ENCODE measurements at regions not wholly inside any gene's neighbourhood (a gene's known extent, or its start where the extent isn't known, plus 50 kb on each side); places are given as distances from the start of the nearest gene placed in this dataset.

- H3K4me1 ChIP-seq (ENCODE audit: control insufficient read depth in 2 of 2, insufficient read depth in 2 of 2, low read length in 2 of 2) = no peaks in the 10 kb centered on the region
- H3K27me3 ChIP-seq (ENCODE audit: control insufficient read depth in 2 of 2, insufficient read depth in 2 of 2, low read length in 2 of 2) = no peaks in the 10 kb centered on the region
- DNase-seq = no peak
- H3K36me3 ChIP-seq (ENCODE audit: control insufficient read depth in 2 of 3, insufficient read depth in 3 of 3, low read length in 3 of 3) = no peaks in the 10 kb centered on the region
- Mint-ChIP-seq H3K27me3 (peaks cover 0 to 13% (median 0%) of the 10 kb centered on the region in 5 donors), H3K36me3 (no peaks in the 10 kb centered on the region), H3K4me1 (no peaks in the 10 kb centered on the region), H3K27ac (no peak overlapping the region), H3K9me3 (peaks cover 0 to 2% (median 0%) of the 10 kb centered on the region in 11 donors), H3K4me3 (no peak overlapping the region)
- ATAC-seq = no peak
- CTCF ChIA-PET = no interaction called here
- H3K4me3 ChIP-seq (ENCODE audit: low read length) = no peak overlapping the region
- no peaks in the 10 kb centered on the region for H3K9me3 ChIP-seq (ENCODE audit: control insufficient read depth in 2 of 3, low read length in 3 of 3)
- intact Hi-C loops (cut with micrococcal nuclease) = loop anchor here in 1 of 2 donors (5.0 kb wide), 1 partner anchor 44 kb away; no protein-coding TSS in a partner anchor
- POLR2A ChIA-PET = no interaction called here
- no peak overlapping the region for H3K27ac ChIP-seq (ENCODE audit: low read depth, low read length)
Measured at GRCh38 chr21:38173276-38174035, 83.3 kb upstream of the KCNJ15 start.

DNA sequence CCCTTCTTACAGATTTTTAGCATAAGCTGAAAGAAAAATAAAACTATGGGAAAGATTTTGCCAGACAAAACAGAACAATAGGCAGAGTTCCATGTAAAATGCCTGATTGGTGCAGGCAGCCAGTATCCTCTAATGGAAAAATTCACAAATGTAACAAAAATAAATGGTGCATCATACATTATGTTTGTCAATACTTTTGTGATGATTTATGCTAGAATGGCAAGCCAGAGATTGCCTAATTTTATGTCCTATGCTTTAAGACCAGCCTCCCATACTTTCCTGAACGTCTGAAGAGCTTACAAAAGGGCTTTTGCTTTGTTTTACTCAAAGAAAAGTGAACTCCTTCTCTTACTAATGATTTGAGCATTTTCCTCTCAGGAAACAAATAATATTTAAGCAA, 81.5 kb upstream of the KCNJ15 start:
- ChIA-PET POLR2A (no interaction called here), CTCF (interaction anchor here (0.7 kb wide), 1 partner anchor 14 kb away, joined by 4 read pairs; no protein-coding TSS in a partner anchor)
- Histone ChIP-seq H3K36me3 (ENCODE audit: control insufficient read depth in 2 of 3, insufficient read depth in 3 of 3, low read length in 3 of 3) (no peaks in the 10 kb centered on the region), H3K4me1 (ENCODE audit: control insufficient read depth in 2 of 2, insufficient read depth in 2 of 2, low read length in 2 of 2) (no peaks in the 10 kb centered on the region), H3K4me3 (ENCODE audit: low read length) (no peak overlapping the region), H3K27ac (ENCODE audit: low read depth, low read length) (no peak overlapping the region), H3K27me3 (ENCODE audit: control insufficient read depth in 2 of 2, insufficient read depth in 2 of 2, low read length in 2 of 2) (no peaks in the 10 kb centered on the region), H3K9me3 (ENCODE audit: control insufficient read depth in 2 of 3, low read length in 3 of 3) (no peaks in the 10 kb centered on the region)
- Mint-ChIP-seq H3K36me3 (no peaks in the 10 kb centered on the region), H3K4me1 (peaks cover 0 to 4% (median 0%) of the 10 kb centered on the region in 7 donors), H3K27me3 (peaks cover 0 to 23% (median 5%) of the 10 kb centered on the region in 5 donors), H3K27ac (no peak overlapping the region), H3K9me3 (peaks cover 0 to 2% (median 0%) of the 10 kb centered on the region in 11 donors), H3K4me3 (no peak overlapping the region)
- intact Hi-C loops (cut with micrococcal nuclease) = no loop called here
- ATAC-seq = no peak
- no peak for DNase-seq

DNA sequence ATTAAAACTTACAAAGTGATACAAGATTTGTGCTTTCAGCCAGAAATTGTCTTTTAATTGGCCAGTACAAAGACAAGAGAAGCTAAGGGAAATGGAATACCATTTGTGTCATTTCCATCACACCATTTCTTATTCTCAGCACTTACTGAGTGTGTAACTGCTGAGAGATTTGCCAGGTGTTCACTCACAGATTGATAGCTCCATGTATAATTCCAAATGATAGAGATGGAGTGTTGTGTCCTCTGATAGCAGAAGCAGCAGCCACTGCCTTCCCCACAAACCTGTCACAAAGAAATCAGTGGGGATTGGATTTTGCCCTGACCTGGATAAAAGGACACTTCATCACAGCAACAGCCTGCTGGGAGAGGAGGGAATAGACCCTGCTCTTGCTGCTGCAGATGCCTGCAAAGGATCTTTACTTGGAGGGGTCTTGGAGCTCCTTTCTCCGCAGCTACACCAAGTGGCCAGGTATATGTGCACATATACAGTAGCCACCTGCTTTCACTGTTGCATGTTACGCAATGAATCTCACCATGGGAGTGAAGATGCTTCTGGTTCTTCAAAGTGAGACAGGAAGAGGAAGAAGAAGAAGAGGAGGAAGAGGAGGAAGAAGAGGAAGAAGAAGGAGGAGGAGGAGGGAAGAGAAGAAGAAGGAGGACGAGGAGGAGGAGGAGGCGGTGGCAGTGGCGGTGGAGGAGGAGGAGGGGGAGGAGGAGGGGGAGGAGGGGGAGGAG, 78.7 kb upstream of the KCNJ15 start:
- Mint-ChIP-seq H3K4me1 (peaks cover 0 to 4% (median 0%) of the 10 kb centered on the region in 7 donors), H3K36me3 (no peaks in the 10 kb centered on the region), H3K9me3 (peaks cover 0 to 2% (median 0%) of the 10 kb centered on the region in 11 donors), H3K27ac (no peak overlapping the region), H3K27me3 (peaks cover 4 to 19% (median 8%) of the 10 kb centered on the region in 5 donors), H3K4me3 (no peak overlapping the region)
- Histone ChIP-seq H3K4me3 (ENCODE audit: low read length) (no peak overlapping the region), H3K4me1 (ENCODE audit: control insufficient read depth in 2 of 2, insufficient read depth in 2 of 2, low read length in 2 of 2) (no peaks in the 10 kb centered on the region), H3K36me3 (ENCODE audit: control insufficient read depth in 2 of 3, insufficient read depth in 3 of 3, low read length in 3 of 3) (no peaks in the 10 kb centered on the region), H3K27me3 (ENCODE audit: control insufficient read depth in 2 of 2, insufficient read depth in 2 of 2, low read length in 2 of 2) (no peaks in the 10 kb centered on the region), H3K27ac (ENCODE audit: low read depth, low read length) (no peak overlapping the region), H3K9me3 (ENCODE audit: control insufficient read depth in 2 of 3, low read length in 3 of 3) (no peaks in the 10 kb centered on the region)
- ChIA-PET POLR2A (no interaction called here), CTCF (interaction anchor here (0.6 kb wide), 1 partner anchor 173 kb away, joined by 3 read pairs; no protein-coding TSS in a partner anchor)
- DNase-seq (no peak), ATAC-seq (no peak)
- intact Hi-C loops (cut with micrococcal nuclease) = no loop called here

GRCh38 chr21:38178653-38179470, 77.9 kb upstream of the KCNJ15 start:
- H3K27me3 Mint-ChIP-seq = peaks cover 4 to 19% (median 9%) of the 10 kb centered on the region in 5 donors
- CTCF ChIA-PET = interaction anchor here (0.8 kb wide), 1 partner anchor 10 kb away, joined by 4 read pairs; no protein-coding TSS in a partner anchor

GRCh38 chr21:38179511-38179910, 77.3 kb upstream of the KCNJ15 start:
- H3K36me3 ChIP-seq (ENCODE audit: control insufficient read depth in 2 of 3, insufficient read depth in 3 of 3, low read length in 3 of 3) = no peaks in the 10 kb centered on the region
- no peak overlapping the region for H3K4me3 ChIP-seq (ENCODE audit: low read length)
- intact Hi-C loops (cut with micrococcal nuclease) = no loop called here
- POLR2A ChIA-PET = no interaction called here
- Mint-ChIP-seq H3K27me3 (peaks cover 4 to 19% (median 9%) of the 10 kb centered on the region in 5 donors), H3K9me3 (peaks cover 0 to 5% (median 0%) of the 10 kb centered on the region in 11 donors), H3K4me1 (peaks cover 0 to 4% (median 0%) of the 10 kb centered on the region in 7 donors), H3K36me3 (no peaks in the 10 kb centered on the region), H3K27ac (no peak overlapping the region), H3K4me3 (no peak overlapping the region)
- H3K27me3 ChIP-seq (ENCODE audit: control insufficient read depth in 2 of 2, insufficient read depth in 2 of 2, low read length in 2 of 2) = no peaks in the 10 kb centered on the region
- H3K27ac ChIP-seq (ENCODE audit: low read depth, low read length) = no peak overlapping the region
- H3K4me1 ChIP-seq (ENCODE audit: control insufficient read depth in 2 of 2, insufficient read depth in 2 of 2, low read length in 2 of 2) = no peaks in the 10 kb centered on the region
- no peak for DNase-seq
- ATAC-seq = no peak
- CTCF ChIA-PET = interaction anchor here (0.8 kb wide), 1 partner anchor 10 kb away, joined by 4 read pairs; no protein-coding TSS in a partner anchor
- no peaks in the 10 kb centered on the region for H3K9me3 ChIP-seq (ENCODE audit: control insufficient read depth in 2 of 3, low read length in 3 of 3)

More at GRCh38 chr21:38178653-38179470, 77.9 kb upstream of the KCNJ15 start:
- H3K36me3 ChIP-seq (ENCODE audit: control insufficient read depth in 2 of 3, insufficient read depth in 3 of 3, low read length in 3 of 3) = no peaks in the 10 kb centered on the region
- Mint-ChIP-seq H3K9me3 (peaks cover 0 to 3% (median 0%) of the 10 kb centered on the region in 11 donors), H3K4me1 (peaks cover 0 to 4% (median 0%) of the 10 kb centered on the region in 7 donors), H3K4me3 (no peak overlapping the region), H3K27ac (no peak overlapping the region), H3K36me3 (no peaks in the 10 kb centered on the region)
- H3K4me1 ChIP-seq (ENCODE audit: control insufficient read depth in 2 of 2, insufficient read depth in 2 of 2, low read length in 2 of 2) = no peaks in the 10 kb centered on the region
- H3K27ac ChIP-seq (ENCODE audit: low read depth, low read length) = no peak overlapping the region
- POLR2A ChIA-PET = no interaction called here
- H3K9me3 ChIP-seq (ENCODE audit: control insufficient read depth in 2 of 3, low read length in 3 of 3) = no peaks in the 10 kb centered on the region
- ATAC-seq = no peak
- no peak overlapping the region for H3K4me3 ChIP-seq (ENCODE audit: low read length)
- no peaks in the 10 kb centered on the region for H3K27me3 ChIP-seq (ENCODE audit: control insufficient read depth in 2 of 2, insufficient read depth in 2 of 2, low read length in 2 of 2)
- no peak for DNase-seq
- intact Hi-C loops (cut with micrococcal nuclease) = no loop called here

- H3K27me3 Mint-ChIP-seq = peaks cover 4 to 11% (median 9%) of the 10 kb centered on the region in 5 donors
- H3K27me3 ChIP-seq (ENCODE audit: control insufficient read depth in 2 of 2, insufficient read depth in 2 of 2, low read length in 2 of 2) = no peaks in the 10 kb centered on the region
- no peak for DNase-seq
- intact Hi-C loops (cut with micrococcal nuclease) = no loop called here
- H3K4me1 Mint-ChIP-seq = peaks cover 0 to 4% (median 0%) of the 10 kb centered on the region in 7 donors
- H3K36me3 ChIP-seq (ENCODE audit: control insufficient read depth in 2 of 3, insufficient read depth in 3 of 3, low read length in 3 of 3) = no peaks in the 10 kb centered on the region
- ATAC-seq = no peak
- ChIA-PET POLR2A (no interaction called here), CTCF (no interaction called here)
- peaks cover 0 to 17% (median 4%) of the 10 kb centered on the region in 11 donors for H3K9me3 Mint-ChIP-seq
- H3K4me1 ChIP-seq (ENCODE audit: control insufficient read depth in 2 of 2, insufficient read depth in 2 of 2, low read length in 2 of 2) = no peaks in the 10 kb centered on the region
- no peaks in the 10 kb centered on the region for H3K9me3 ChIP-seq (ENCODE audit: control insufficient read depth in 2 of 3, low read length in 3 of 3)
- no peaks in the 10 kb centered on the region for H3K36me3 Mint-ChIP-seq
- no peak overlapping the region for H3K4me3 ChIP-seq (ENCODE audit: low read length)
- H3K27ac ChIP-seq (ENCODE audit: low read depth, low read length) = no peak overlapping the region
- H3K27ac Mint-ChIP-seq = no peak overlapping the region
- no peak overlapping the region for H3K4me3 Mint-ChIP-seq
Measured at GRCh38 chr21:38181096-38181495, 75.7 kb upstream of the KCNJ15 start.
